EL (cell line): ENCODE measurements at regions not wholly inside any gene's neighbourhood (a gene's known extent, or its start where the extent isn't known, plus 50 kb on each side); places are given as distances from the start of the nearest gene placed in this dataset.
A peak's percentile ranks its signal among the peaks of the same experiment; 100 is the strongest.
"Not testable (repeated sequence)": the region's sequence is repeated elsewhere in the genome, so short reads cannot be mapped to it uniquely, and the experiment has no call there.

Experiments used
- DNase-seq: peaks from one replicate; pipeline ENCODE4 v3.0.0-alpha.2; 2016

DNA sequence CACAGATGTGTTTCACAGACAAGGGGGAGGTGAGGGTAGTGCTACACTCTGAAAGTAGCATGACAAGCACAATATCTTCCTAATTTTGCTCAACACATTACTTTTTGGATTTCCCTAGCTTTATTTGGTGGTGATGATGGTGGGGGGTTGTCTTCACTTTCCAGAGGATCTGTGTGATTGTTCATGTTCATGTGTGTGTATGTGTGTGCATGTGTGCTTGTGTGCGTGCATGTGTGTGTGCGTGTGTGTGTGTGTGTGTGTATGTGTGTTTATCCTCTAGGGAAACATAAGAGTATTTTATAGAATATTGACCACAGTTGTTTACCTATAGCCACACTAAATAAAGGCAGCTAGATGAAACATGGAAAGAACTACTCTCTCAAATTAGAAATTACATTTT lies 183.8 kb upstream of the EYA4 start:
- no peak for DNase-seq

DNA sequence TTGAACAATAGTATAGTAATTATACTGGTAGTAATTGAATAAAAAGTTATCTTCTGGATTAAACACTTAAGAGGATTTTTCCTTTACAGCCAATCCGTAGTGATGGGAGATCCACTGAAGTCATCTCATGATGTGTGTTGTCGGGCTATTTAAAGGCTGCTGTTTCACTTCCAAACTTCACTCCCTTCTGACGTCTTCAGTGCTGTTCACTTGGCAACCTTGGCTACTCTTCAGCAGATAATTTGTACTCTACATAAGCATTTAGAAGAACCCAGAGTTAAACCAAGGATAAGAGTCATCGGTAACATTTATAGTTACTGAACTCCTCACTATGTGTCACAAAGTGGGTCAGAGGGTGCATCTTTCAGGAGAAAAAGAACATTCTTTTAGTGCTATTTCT lies 179.1 kb upstream of the EYA4 start:
- no peak for DNase-seq

DNA sequence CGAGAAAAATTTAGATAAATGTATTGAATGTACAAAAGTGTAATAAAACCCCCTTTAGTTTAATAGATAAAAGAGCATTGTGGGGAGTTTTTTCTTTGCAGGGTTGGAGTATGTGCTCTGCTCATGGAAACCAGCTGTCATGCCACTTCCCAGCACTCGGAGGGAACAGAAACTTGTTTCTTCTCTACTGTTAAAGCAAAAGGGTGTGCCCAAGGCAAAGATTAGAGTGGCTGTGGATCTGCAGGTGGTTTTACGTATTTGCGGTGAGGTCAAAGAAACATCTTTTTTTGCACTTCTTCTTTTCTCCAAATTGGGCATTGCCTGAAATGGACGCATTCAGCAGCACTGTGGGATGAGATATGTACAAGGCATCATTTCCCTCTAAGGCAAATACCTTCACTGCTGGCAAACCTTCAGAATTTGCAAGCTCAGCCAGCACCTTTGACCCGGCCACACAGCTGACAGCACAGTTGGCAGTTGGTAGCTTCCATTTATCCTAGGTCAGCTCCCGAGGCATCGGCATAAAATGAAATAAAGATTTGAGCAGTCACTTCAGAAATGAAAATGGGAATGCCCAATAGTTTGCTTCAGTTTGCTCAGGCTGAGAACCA lies 178.4 kb upstream of the EYA4 start:
- DNase-seq: no peak

DNA sequence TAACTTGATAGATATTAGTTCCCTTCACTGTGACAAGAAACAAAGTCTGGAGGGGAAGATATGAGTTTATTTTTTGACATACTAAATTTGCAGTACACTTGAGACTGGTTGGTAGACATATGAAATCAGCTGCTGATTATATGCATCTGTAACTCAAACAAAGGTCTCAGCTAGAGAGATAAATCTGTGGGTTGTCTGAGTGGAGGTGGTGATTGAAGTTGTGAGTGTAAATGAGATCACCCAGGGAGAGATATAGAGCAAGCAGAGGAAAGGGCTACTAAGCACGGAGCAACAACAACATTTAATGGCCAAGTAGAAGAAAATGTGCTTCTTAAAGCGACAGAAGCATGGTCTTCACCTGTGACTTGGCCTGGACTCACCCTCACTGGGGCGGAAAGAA lies 173.2 kb upstream of the EYA4 start:
- no peak for DNase-seq

DNA sequence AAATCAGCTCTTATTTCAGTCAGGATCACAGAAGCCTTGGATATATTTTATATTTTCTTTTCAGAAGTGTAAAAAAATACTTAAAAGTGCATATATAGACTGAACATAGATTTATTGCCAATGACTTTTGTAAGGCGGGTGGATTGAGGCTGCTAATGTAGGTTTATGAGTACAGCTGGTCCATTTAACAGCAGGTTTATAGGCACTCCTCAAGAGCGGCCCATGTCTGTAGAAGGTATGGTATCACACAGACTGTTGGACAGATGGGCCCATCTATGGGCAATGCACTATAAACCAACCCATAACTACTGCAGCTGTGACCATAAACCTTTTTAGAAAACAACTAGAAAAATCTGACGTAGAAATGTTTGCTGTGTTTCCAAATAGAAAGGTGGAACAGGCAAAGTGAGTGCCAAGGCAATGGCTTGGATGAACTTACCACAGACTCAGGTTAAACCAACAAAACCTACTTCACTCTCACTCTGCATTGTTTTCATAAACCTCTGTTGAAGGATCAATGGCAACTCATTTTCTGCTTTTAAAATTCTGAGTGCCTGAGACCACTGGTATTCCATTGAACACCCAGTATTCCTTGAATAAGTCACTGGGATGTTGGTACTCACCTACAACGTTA lies 170.6 kb upstream of the EYA4 start:
- no peak for DNase-seq

DNA sequence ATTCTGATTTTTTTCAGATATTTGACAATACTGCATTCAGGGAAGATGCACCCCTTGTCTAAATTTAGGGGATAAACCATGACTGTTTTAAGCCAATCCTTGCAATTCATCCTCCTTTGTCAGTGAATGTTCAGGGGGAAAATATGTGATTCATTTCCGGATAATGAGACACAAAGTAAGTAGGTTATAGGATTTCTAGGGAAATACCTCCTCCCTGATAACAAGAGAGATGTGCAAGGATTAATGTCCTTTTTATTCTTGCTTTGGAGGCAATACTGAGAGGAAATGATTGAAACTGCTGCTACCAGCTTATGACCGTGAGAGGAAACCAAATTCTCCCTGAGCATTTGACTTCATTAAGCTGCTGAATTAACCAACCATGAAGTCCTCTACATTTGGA lies 161.3 kb upstream of the EYA4 start:
- no peak for DNase-seq

DNA sequence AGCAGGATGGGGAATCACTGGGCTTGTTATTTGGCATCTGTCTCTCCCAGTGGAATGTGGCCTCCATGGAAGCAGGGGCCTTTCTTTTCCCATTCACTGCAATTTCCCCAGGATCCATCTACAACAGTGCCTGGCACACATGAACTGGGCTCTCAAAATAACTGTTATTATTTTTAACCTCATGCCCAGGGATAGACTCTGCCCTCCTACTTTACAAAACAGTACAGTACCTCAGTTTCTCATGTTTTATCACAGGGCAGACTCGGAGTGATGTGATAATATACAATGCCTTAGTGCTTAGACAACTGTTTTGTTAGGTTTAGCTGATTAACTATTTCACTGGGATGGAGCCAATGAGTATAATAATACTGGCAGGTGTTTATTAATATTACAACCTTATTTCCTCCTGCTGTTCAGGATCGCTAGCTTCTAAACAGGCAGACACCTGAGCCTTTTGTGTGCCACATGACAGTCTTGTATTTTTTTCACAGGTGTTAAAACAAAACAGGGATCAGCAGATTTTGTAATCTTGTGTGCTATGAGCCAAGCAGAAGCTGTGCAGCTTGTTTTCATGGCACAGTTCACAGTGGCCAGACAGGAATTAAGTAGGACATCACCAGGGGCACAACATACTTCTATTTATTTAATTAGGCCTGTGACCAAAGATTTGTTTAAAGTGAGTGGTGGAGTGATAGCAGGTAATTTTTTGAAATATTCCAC lies 157.7 kb upstream of the EYA4 start:
- DNase-seq: no peak

DNA sequence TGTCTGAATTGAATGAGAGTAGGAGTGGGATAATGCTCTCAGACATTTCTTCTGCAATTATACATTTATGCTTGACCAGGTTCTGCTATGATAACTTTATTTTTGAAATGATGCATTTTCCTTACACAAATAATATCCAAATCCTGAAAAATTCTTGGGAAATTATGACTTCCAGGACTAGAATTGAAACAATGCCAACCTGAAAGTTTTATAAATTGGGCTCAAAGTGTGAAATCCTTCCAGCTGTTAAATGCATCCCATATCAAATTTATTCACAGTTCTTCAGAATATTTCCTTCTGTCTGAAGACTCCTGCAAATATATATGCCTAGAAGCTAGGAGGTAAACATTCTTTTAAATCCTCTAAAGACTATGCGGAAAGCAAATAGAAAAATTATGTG lies 155.7 kb upstream of the EYA4 start:
- DNase-seq: no peak

DNA sequence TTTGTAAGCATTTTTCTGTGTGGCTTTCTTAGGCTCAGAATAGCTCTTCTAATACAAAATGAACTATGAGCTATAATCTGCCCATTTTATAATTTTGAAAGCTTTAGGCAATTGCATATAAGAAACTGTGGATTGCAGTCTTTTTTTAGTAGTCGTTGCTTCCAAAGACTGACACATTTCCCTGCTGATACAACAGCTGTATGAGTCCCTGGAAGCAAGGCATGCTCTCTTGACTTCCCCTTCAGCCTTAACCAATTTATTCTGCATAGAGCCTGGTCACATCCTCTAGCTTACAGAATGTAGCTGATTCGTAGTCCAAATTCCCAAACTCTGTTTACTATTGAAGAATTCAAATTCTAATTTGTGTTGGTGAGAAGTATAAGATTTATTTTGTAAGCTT lies 155.3 kb upstream of the EYA4 start:
- DNase-seq: no peak

DNA sequence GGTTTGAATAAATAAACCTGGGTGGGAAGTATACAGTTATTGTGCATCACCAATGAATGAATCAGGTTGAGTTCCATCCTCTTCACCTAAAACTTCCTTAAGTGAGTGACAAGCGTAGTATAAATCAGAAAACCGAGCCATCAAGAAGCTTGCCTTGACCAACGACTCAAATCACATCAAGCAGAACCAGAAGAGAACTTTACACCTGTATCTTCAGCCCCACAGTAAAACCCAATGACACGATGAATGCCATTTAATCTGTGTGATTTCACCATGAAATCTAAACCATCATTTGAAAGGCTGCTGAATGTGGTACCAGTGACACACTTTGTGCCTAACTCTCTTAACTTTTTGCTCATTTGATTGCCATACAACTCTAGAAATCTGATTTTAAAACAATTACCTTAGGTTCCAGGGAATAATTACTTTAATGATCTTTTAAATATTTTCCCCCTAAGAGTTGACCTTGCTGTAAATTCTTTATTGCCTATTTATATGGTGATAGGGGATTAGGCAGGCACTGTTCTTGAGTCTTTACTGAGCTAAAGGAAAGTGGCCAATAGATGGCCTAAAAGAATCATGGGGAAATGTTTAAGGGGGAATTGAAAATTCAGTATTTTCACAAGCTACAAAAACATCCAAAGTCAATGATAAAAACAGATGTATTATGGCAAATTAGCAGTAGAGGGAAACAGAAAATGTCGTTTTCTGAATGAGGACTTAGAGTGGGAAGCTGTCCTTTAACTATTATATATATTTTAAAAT lies 152.0 kb upstream of the EYA4 start:
- DNase-seq: no peak

DNA sequence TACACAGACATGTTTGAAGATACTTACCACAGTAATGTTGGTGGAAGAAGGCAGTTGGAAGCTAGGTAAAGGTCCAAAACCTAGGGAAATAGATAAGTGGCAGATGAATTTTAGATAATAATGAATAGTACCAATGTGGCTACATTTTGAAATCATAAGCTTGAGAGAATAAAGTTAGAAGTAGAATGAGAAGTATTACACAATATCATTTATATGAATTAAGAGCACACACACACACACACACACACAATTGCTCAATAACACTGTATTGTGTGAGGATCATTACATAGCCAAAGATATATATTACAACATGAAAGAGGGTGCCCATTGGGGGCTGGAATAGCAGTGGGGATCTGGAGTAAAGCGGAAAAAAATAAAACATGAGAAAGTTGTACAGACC lies 149.0 kb upstream of the EYA4 start:
- no peak for DNase-seq

DNA sequence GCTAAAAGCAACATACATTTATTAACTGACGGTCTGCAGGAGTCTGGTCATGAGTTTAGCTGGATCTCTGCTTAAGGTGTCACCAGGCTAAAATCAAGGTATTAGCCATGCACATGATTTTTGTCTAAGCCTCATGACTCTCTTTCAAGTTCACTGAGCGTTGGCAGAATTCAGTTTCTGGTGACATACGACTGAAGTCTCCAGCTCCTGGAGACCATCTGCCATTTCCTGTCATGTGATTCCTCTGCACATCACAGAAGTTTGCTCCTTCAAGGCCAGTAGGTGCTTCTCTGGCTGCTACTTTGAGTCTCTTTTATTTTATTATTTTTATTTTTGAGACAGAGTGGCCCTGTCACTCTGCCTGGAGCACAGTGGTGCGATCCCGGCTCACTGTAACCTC lies 148.4 kb upstream of the EYA4 start:
- DNase-seq: no peak

DNA sequence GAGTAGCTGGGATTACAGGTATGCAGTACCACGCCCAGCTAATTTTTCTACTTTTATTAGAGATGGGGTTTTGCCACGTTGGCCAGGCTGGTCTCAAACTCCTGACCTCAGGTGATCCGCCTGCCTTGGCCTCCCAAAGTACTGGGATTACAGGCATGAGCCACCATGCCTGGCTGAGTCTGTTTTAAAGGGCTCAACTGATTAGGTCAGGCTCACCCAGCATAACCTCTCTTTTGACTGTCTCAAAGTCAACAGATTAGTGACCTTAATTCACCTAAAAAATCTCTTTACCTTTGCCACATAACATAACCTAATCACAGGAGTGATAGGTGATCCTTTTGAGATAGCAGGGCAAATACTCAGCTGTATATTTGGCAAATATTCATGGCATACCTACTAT lies 147.9 kb upstream of the EYA4 start:
- not testable (repeated sequence) for DNase-seq

DNA sequence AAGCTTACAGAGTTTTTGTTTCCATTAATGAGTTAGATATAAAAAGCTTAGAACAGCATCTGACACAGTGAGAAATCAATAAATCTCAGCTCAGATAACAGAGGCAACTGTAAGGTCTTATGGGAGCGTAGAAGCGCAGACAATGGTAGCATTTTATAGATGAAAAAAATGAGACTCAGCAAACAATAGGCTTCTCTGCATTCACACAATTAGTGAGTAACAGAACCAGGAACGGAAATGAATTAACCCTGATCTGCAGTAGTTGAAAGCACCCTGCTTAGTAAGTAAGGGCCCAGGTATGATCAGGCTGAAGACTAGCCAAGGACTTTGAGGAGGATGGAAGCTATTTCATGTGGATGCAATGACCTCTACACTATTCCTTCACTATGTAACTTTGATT lies 147.2 kb upstream of the EYA4 start:
- no peak for DNase-seq

DNA sequence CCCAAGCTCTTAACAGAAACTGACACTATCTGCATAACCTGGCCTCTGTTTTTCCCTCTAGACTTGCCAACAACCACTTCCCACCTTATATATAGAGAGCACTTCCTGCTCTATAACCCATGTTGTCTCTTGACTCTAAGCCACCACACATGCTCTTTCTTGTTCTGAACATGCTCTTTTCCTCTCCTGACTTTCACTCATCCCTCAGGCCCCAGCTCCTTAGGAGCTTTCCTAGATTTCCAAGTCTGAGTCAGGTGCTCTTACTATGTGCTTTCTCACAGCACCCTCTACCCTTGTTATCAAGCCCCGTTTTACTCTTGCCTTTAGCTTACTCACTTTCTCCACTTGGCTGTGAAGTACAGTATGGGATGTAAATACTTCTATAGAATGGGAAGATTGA lies 143.9 kb upstream of the EYA4 start:
- DNase-seq: no peak

DNA sequence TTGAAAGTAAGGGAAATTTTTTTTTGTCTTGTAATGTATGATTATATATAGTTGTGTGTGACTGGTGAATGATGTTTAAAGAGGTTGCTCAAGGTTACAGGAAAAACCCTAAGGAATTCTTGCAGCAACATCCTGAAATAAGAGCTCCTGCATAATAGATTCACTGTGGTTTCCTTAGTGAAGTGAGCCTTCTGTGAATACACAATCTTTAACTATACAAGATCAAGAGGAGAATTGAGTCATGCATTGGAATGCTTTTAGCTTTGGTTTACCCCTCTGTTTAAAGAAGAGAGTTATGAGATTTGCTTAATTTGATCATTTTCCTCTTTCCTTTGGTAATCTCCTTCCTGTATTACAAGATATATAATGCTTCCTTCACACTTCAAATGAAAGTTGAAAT lies 141.6 kb upstream of the EYA4 start:
- peak; percentile 34 for DNase-seq

DNA sequence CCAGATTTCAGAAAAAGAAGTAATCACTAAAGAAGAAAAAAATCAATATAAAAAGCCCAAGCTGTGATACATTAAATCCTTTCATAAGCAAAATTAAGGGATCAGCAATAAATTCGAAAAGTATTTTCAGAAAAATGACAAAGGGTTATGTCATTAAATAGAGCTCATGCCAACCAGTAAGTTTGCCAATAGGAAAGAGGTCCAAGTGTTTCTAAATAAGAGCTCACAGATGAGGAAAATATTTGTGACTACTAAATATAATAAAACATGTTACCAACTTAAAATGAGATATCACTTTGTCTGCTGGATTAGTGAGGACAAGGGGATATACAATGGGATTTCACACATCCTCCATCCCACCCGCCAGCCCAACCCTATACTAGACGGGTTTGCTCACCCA lies 140.3 kb upstream of the EYA4 start:
- no peak for DNase-seq

DNA sequence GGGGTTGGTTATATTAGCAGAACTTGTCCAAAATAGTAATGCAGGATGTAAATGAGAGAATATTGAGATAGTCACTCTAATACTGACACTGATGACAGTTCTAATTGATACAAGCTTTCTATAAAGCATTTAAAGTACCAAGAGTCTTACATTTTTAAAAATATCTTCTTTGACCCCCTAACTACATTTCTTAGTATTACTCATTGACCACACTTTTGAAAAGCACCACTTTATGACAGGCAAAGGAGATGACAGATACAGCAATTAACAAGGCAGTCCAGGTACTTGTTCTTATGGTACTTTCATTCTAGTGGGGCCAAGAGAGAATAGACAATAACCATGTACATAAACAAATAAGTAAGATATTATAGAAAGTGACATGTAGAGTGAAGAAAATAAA lies 139.4 kb upstream of the EYA4 start:
- DNase-seq: no peak

DNA sequence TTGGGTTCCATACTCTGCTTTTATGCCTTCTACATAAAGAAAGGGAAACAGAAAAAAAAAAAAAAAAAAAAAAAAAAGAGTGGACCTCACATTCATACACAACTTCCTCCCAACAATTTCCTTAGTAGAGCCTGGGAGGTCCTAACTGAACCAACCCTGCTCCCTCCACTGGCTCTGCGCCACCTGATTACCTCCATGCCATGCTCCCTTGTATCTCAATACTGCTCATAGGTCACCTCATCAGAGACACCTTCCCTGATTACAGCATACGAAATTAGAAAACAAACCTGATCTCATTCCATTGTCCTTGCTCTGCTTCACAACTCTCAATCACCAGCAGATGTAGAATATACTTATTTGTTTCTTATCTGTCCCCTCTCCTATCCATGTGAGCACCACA lies 134.2 kb upstream of the EYA4 start:
- DNase-seq: no peak

DNA sequence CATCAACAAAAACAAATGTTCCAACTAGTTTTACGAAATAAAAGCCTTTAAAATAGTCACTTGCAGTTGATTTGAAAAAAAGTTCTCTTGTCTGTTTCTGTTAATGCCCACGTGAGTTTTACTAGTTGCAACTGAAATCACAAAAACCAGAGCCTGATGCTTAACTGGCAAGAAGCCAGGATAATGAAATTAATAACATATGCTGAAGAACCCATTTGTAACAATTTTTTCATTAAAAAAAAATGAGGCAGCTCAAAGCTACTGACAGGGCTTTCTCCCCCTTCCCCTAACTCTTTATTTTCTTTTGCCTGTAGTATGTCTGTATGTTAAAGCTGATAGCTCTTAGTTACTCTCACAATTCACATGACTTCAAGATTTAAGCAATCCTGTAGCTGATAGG lies 132.7 kb upstream of the EYA4 start:
- DNase-seq: no peak

DNA sequence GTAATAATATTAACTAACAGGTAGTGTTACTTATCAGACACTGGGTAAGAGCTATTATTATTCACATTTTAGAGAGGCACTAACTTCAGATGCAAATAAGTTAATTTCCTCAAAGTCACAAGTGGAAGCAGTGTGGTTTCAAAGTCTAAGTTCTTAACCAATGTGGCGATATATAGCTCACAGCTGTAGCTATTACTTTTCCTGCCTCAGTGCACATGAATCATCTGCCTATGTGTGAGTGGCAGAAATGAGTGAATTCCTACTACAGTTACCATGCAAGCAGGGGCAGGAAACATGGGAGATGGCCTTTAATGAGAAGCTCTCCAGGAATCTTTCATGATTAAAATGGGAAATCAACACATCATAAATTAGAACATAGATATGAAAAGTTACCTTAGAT lies 126.2 kb upstream of the EYA4 start:
- no peak for DNase-seq

DNA sequence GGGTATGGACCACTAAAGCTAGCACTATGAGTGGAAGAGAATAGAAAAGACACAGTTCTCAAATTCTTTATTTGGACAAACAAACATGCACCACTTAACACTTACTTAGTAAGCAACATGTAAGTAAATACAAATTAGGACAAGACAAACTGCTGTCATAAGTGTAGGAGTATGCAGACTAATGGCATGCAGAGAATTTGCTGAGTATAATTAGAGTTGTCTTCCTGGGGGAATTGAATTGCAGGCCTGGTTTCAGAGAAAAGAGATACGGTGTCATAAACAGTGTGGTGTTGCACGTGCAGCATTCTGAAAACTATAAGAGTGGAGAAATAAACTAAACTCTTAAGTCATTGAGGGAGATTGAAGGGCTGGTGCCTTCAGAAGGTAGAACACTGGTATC lies 125.2 kb upstream of the EYA4 start:
- DNase-seq: no peak

DNA sequence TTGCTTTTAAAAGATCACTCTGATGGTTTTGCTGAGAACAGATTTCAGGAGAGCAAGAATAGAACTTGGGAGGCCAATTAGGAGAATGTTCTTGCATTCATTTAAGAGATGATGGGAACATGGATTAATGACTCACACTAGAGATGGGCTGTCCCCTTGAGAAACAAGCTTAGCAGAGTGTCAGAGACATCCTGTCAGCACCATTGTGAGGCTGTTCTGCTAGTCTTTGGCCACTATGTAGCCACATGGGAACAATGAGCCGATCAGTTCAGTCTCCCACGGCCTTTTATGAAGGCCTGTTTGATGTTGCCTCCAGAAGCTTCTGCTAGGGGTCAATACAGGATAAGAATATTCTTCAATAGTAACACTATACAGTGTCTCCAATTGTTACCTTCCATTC lies 113.0 kb upstream of the EYA4 start:
- DNase-seq: no peak

DNA sequence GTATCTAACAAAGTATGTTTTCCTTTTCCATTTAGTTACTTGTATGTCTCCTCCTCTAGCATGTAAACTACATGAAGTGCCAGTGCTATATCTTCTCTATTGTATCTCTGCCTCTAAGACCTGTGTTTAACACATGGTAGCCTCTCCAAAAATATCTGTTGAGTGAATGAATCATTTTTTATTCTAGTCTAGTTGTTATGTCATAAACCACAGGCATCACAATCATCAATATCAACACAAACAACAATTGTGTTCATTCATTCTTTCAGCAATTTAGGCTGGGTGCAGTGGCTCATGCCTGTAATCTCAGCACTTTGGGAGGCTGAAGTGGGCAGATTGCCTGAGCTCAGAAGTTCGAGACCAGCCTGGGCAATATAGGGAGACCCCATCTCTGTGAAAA lies 111.6 kb upstream of the EYA4 start:
- no peak for DNase-seq
